ENCODE measurements at regions not wholly inside any gene's neighbourhood (a gene's known extent, or its start where the extent isn't known, plus 50 kb on each side); places are given as distances from the start of the nearest gene placed in this dataset.

DNA sequence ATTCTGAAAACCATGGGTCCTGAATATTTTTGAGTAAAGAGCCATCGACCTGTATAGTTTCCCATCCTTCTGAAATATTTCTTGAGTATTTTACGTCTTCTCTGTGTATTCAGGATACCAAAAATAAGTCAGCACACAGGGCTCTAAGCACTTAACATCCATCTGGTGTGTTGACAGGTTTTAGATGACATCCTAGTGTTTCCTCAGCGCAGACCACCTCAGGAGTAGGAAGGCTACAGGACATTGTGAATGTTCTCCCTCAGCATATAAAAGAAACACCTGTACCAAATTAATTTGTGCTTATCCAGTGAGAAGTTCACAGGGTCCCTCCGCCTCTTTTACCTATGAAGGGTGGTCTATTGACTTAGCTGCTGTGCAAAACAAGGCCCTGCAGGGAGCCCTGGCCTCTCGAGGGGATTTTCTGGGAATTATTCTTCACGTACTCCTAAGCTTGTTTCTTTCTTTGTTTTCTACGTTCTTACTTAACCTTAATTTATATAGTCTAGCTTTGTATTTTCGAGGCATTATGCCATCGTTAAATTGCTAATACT lies 241.8 kb downstream of the FBXO8 start:
- H2AK5ac ChIP-seq (ENCODE audit: low read depth, low read length): no peak overlapping the region
- H3K79me1 ChIP-seq (ENCODE audit: low read depth, low read length): no peaks in the 10 kb centered on the region
- POLR2A ChIA-PET (ENCODE audit: partially characterized antibody): no interaction called here
- no peak overlapping the region for H3K23ac ChIP-seq (ENCODE audit: insufficient read length)
- H2BK20ac ChIP-seq (ENCODE audit: low read length): no peak overlapping the region
- no peak overlapping the region for H3K18ac ChIP-seq (ENCODE audit: extremely low read depth, low read length)
- FAIRE-seq (no peak), DNase-seq (ENCODE audit: low read depth in 1 of 2, low spot score in 2 of 2) (peak in 1 of 2 experiments; percentile 5)
- H4K8ac ChIP-seq (ENCODE audit: extremely low read depth, insufficient read depth, low read length): no peak overlapping the region
- 30% methylated on average over 9 of the region's 9 CpGs; no CpG with 5 or more reads in 1 of the 2 experiments for WGBS, 2 experiments (ENCODE audit: extremely low coverage in 1 of 2, insufficient coverage in 1 of 2, insufficient read length in 1 of 2, insufficient replicate concordance in 2 of 2, low coverage in 1 of 2, low lambda C conversion rate in 2 of 2, missing lambda C conversion rate in 1 of 2)
- H4K20me1 ChIP-seq (replicated peaks in 1 of 2; ENCODE audit: control insufficient read depth in 1 of 2, insufficient read depth in 2 of 2, low read length in 2 of 2): no peaks in the 10 kb centered on the region
- no peaks in the 10 kb centered on the region for H3K23me2 ChIP-seq (ENCODE audit: low read depth, low read length)
- no peak overlapping the region for H2BK120ac ChIP-seq (replicated peaks; ENCODE audit: low read depth, low read length)
- no peak overlapping the region for H4K5ac ChIP-seq (ENCODE audit: insufficient read length, low read depth, low read length)
- H2AFZ ChIP-seq (ENCODE audit: low read length): no peak overlapping the region
- H4K91ac ChIP-seq (replicated peaks; ENCODE audit: insufficient read length, low read length): no peak overlapping the region
- peak overlapping the region; percentile 21 to 45; a peak in 3 of 4 replicates for H3K4me2 ChIP-seq (ENCODE audit: insufficient read depth in 1 of 2, low read depth in 2 of 2, low read length in 2 of 2)
- no peak overlapping the region for H2BK15ac ChIP-seq (ENCODE audit: low read length)
- CTCF ChIA-PET (ENCODE audit: partially characterized antibody): interaction anchor here (0.7 to 1.1 kb wide), 2 partner anchors 79 to 181 kb away, joined by 3 read pairs; no protein-coding TSS in a partner anchor
- no peak overlapping the region for H3K56ac ChIP-seq (replicated peaks; ENCODE audit: insufficient read length, low read depth, low read length)
- H3K4me3 ChIP-seq (ENCODE audit: extremely low read depth in 1 of 4, insufficient read depth in 2 of 4, low read depth in 3 of 4, low read length in 4 of 4): peak overlapping the region in 1 of 4 experiments; percentile 32; a peak in 1 of 8 replicates
- peak overlapping the region in 1 of 4 experiments; percentile 34; a peak in 1 of 7 replicates for H3K9ac ChIP-seq (replicated peaks in 1 of 4; ENCODE audit: extremely low read depth in 1 of 4, low read depth in 3 of 4, low read length in 3 of 4)
- no peaks in the 10 kb centered on the region for H3K27me3 ChIP-seq (replicated peaks in 1 of 4; ENCODE audit: control insufficient read depth in 3 of 4, extremely low read depth in 1 of 4, insufficient read depth in 3 of 4, low read length in 3 of 4)
- no peak overlapping the region for H3K14ac ChIP-seq (ENCODE audit: insufficient read length)
- no peak overlapping the region for H2BK5ac ChIP-seq (ENCODE audit: low read depth, low read length)
- no peak overlapping the region for H2BK12ac ChIP-seq (ENCODE audit: low read depth, low read length)
- no peaks in the 10 kb centered on the region for H3K36me3 ChIP-seq (ENCODE audit: control insufficient read depth in 2 of 4, insufficient read depth in 4 of 4, low read length in 3 of 4)
- no peaks in the 10 kb centered on the region for H3K79me2 ChIP-seq (ENCODE audit: control insufficient read depth in 1 of 2, insufficient read depth in 2 of 2, low read length in 2 of 2)
- H3K9me3 ChIP-seq (ENCODE audit: insufficient read depth in 2 of 2, low read depth in 1 of 2, low read length in 1 of 2): no peaks in the 10 kb centered on the region
- no peak overlapping the region for H3K4ac ChIP-seq (replicated peaks; ENCODE audit: insufficient read length, low read depth, low read length)
- H3K27ac ChIP-seq (ENCODE audit: low read depth, low read length): no peak overlapping the region
- peaks cover 4 to 11% (median 10%) of the 10 kb centered on the region in 4 experiments; a peak in 5 of 7 replicates for H3K4me1 ChIP-seq (replicated peaks in 1 of 4; ENCODE audit: control insufficient read depth in 3 of 4, insufficient read depth in 4 of 4, low read length in 3 of 4)
- TF ChIP-seq MAFK (IDR thresholded peaks at IDR 0.05; ENCODE audit: low read depth, low read length) (no peak), HDAC2 (IDR thresholded peaks at IDR 0.05; ENCODE audit: borderline replicate concordance in 1 of 2, low read depth in 2 of 2, low read length in 2 of 2) (no peak), CHD1 (IDR thresholded peaks at IDR 0.05; ENCODE audit: low read depth, low read length) (no peak), JUND (IDR thresholded peaks at IDR 0.05; ENCODE audit: low read length) (no peak), NRF1 (IDR thresholded peaks at IDR 0.05; ENCODE audit: low read depth, low read length) (no peak), PHF8 (conservative IDR thresholded peaks at IDR 0.05; ENCODE audit: low read depth, low read length) (no peak), EGR1 (IDR thresholded peaks at IDR 0.05; ENCODE audit: borderline replicate concordance, low read depth, low read length) (no peak), SIRT6 (IDR thresholded peaks at IDR 0.05; ENCODE audit: low read length) (no peak), NANOG (IDR thresholded peaks at IDR 0.05; ENCODE audit: insufficient read depth, low read depth, low read length, poor library complexity, severe bottlenecking) (no peak), EZH2 (IDR thresholded peaks at IDR 0.05; ENCODE audit: low read depth, low read length, severe bottlenecking) (no peak), TCF12 (IDR thresholded peaks at IDR 0.05; ENCODE audit: low read depth, low read length) (no peak)
- TF ChIP-seq, protein P1, sequence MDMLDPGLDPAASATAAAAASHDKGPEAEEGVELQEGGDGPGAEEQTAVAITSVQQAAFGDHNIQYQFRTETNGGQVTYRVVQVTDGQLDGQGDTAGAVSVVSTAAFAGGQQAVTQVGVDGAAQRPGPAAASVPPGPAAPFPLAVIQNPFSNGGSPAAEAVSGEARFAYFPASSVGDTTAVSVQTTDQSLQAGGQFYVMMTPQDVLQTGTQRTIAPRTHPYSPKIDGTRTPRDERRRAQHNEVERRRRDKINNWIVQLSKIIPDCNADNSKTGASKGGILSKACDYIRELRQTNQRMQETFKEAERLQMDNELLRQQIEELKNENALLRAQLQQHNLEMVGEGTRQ (IDR thresholded peaks at IDR 0.05; ENCODE audit: low read length): no peak
